GM18870 (cell line): ENCODE measurements at regions not wholly inside any gene's neighbourhood (a gene's known extent, or its start where the extent isn't known, plus 50 kb on each side); places are given as distances from the start of the nearest gene placed in this dataset.
"Not testable (repeated sequence)": the region's sequence is repeated elsewhere in the genome, so short reads cannot be mapped to it uniquely, and the experiment has no call there.

ENCODE experiments used
- ATAC-seq: cut with Tn5 transposase; IDR thresholded peaks from one replicate; pipeline ENCODE4 v1.9.1; 2021; ENCODE audit warnings: moderate library complexity; ENCODE audit not compliant: unreplicated experiment

GRCh38 chr13:111658145-111659100, 338.0 kb downstream of the TEX29 start:
- ATAC-seq: no peak

GRCh38 chr13:111659219-111659775, 338.9 kb downstream of the TEX29 start:
- no peak for ATAC-seq

- ATAC-seq: no peak
Observed at GRCh38 chr13:111659842-111660241, 339.4 kb downstream of the TEX29 start.

GRCh38 chr13:111661052-111661451, 340.6 kb downstream of the TEX29 start:
- no peak for ATAC-seq

- no peak for ATAC-seq
Observed at GRCh38 chr13:111661776-111662175, 341.3 kb downstream of the TEX29 start.

GRCh38 chr13:111662451-111662850, 342.0 kb downstream of the TEX29 start:
- no peak for ATAC-seq

GRCh38 chr13:111662895-111663294, 342.5 kb downstream of the TEX29 start:
- no peak for ATAC-seq

- no peak for ATAC-seq
Observed at GRCh38 chr13:111663505-111663904, 343.1 kb downstream of the TEX29 start.

- ATAC-seq: no peak
Observed at GRCh38 chr13:111663953-111664421, 343.5 kb downstream of the TEX29 start.

GRCh38 chr13:111664696-111665095, 344.3 kb downstream of the TEX29 start:
- no peak for ATAC-seq

GRCh38 chr13:111665691-111666095, 345.3 kb downstream of the TEX29 start:
- no peak for ATAC-seq

GRCh38 chr13:111666164-111666776, 345.8 kb downstream of the TEX29 start:
- no peak for ATAC-seq

- no peak for ATAC-seq
Observed at GRCh38 chr13:111667757-111668156, 347.3 kb downstream of the TEX29 start.

GRCh38 chr13:111668451-111668850, 348.0 kb downstream of the TEX29 start:
- no peak for ATAC-seq

- not testable (repeated sequence) for ATAC-seq
Observed at GRCh38 chr13:111672198-111672597, 351.8 kb downstream of the TEX29 start.

GRCh38 chr13:111678120-111678882, 357.9 kb downstream of the TEX29 start:
- ATAC-seq: not testable (repeated sequence)

GRCh38 chr13:111679645-111680044, 359.2 kb downstream of the TEX29 start:
- not testable (repeated sequence) for ATAC-seq

GRCh38 chr13:111680100-111680499, 359.7 kb downstream of the TEX29 start:
- not testable (repeated sequence) for ATAC-seq

- ATAC-seq: peak; percentile 36
Observed at GRCh38 chr13:111692028-111692427, 371.6 kb downstream of the TEX29 start.

GRCh38 chr13:111696121-111696520, 370.8 kb upstream of the SOX1 start:
- not testable (repeated sequence) for ATAC-seq

- not testable (repeated sequence) for ATAC-seq
Observed at GRCh38 chr13:111702059-111702458, 364.9 kb upstream of the SOX1 start.
